ENCODE measurements at regions not wholly inside any gene's neighbourhood (a gene's known extent, or its start where the extent isn't known, plus 50 kb on each side); places are given as distances from the start of the nearest gene placed in this dataset.

DNA sequence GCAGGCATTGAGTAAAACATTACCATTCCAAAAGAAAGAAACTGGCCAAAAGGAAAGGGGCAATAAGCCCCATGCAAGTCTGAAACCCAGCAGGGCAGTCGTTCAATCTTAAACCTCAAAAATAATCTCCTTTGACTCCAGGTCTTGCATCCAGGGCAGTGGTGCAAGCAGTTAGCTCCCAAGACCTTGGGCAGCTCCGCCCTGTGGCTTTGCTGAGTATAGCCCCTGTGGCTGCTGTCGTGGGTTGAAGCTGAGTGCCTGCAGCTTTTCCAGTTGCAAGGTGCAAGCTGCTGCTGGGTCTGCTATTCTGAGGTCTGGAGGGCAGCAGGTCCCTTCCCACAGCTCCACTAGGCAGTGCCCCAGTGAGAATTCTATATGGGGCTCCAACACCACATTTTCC is 580.1 kb upstream of the AUTS2 start:
- Histone ChIP-seq H3K36me3 (no peaks in the 10 kb centered on the region), H3K9ac (ENCODE audit: low read depth in 2 of 2, low read length in 2 of 2) (no peak overlapping the region), H3K27me3 (no peaks in the 10 kb centered on the region)

DNA sequence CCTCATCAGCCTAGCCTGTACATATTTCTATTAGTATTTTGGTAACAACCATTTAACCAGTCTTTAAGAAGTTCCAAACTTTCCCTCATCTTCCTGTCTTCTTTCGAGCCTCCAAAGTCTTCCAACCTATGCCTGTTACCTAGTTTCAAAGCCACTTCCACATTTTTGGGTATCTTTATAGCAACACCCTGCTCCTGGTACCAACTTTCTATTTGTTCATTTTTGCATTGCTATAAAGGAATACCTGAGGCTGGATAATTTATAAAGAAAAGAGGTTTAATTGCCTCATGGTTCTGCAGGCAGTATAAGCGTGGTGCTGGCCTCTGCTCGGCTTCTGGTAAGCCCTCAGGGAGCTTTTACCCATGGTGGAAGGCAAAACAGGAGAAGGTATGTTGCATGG is 578.8 kb upstream of the AUTS2 start:
- Histone ChIP-seq H3K9me3 (no peaks in the 10 kb centered on the region), H3K36me3 (no peaks in the 10 kb centered on the region), H3K27me3 (no peaks in the 10 kb centered on the region), H3K9ac (ENCODE audit: low read depth in 2 of 2, low read length in 2 of 2) (no peak overlapping the region), H3K4me1 (no peaks in the 10 kb centered on the region), H3K27ac (no peak overlapping the region), H3K4me3 (no peak overlapping the region)
- intact Hi-C loops (cut with DNase I), result no loop called here
- DNase-seq, result no peak
- TF ChIP-seq, protein P1, sequence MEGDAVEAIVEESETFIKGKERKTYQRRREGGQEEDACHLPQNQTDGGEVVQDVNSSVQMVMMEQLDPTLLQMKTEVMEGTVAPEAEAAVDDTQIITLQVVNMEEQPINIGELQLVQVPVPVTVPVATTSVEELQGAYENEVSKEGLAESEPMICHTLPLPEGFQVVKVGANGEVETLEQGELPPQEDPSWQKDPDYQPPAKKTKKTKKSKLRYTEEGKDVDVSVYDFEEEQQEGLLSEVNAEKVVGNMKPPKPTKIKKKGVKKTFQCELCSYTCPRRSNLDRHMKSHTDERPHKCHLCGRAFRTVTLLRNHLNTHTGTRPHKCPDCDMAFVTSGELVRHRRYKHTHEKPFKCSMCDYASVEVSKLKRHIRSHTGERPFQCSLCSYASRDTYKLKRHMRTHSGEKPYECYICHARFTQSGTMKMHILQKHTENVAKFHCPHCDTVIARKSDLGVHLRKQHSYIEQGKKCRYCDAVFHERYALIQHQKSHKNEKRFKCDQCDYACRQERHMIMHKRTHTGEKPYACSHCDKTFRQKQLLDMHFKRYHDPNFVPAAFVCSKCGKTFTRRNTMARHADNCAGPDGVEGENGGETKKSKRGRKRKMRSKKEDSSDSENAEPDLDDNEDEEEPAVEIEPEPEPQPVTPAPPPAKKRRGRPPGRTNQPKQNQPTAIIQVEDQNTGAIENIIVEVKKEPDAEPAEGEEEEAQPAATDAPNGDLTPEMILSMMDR (IDR thresholded peaks at IDR 0.05), result no peak

More for the DNA sequence above, 580.1 kb upstream of the AUTS2 start:
- H3K4me1 ChIP-seq, result no peaks in the 10 kb centered on the region
- no peak overlapping the region for H3K27ac ChIP-seq
- H3K4me3 ChIP-seq, result no peak overlapping the region
- intact Hi-C loops (cut with DNase I), result no loop called here
- DNase-seq, result no peak
- no peaks in the 10 kb centered on the region for H3K9me3 ChIP-seq
- TF ChIP-seq, protein P1 (IDR thresholded peaks at IDR 0.05), result no peak

DNA sequence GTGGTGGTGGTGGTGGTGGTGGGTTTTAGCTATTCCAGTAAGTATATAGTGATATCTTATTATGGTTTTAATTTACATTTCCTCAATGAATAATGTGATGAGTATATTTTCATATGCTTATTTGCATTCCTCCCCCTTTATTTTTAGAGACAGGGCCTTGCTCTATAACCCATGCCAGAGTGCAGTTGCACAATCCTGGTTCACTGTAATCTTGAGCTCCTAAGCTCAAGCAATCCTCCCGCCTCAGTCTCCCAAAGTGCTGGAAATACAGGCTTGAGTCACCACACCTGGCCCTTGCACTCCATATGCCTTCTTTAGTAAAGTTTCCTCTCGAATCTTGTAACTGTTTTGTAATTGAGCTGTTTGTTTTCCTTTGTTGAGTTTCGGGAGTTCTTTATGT is 577.7 kb upstream of the AUTS2 start:
- no peaks in the 10 kb centered on the region for H3K36me3 ChIP-seq
- no peak overlapping the region for H3K4me3 ChIP-seq
- H3K9me3 ChIP-seq, result no peaks in the 10 kb centered on the region
- no peak overlapping the region for H3K9ac ChIP-seq (ENCODE audit: low read depth in 2 of 2, low read length in 2 of 2)
- no peak overlapping the region for H3K27ac ChIP-seq
- TF ChIP-seq, protein P1 (IDR thresholded peaks at IDR 0.05), result no peak
- H3K27me3 ChIP-seq, result no peaks in the 10 kb centered on the region
- DNase-seq, result no peak
- intact Hi-C loops (cut with DNase I), result no loop called here
- H3K4me1 ChIP-seq, result no peaks in the 10 kb centered on the region

GRCh38 chr7:69025249-69025648 is 573.0 kb upstream of the AUTS2 start:
- Histone ChIP-seq H3K9me3 (no peaks in the 10 kb centered on the region), H3K4me1 (no peaks in the 10 kb centered on the region), H3K9ac (ENCODE audit: low read depth in 2 of 2, low read length in 2 of 2) (no peak overlapping the region), H3K27me3 (no peaks in the 10 kb centered on the region), H3K36me3 (no peaks in the 10 kb centered on the region), H3K4me3 (no peak overlapping the region), H3K27ac (no peak overlapping the region)
- DNase-seq, result no peak
- intact Hi-C loops (cut with DNase I), result no loop called here
- TF ChIP-seq, protein P1 (IDR thresholded peaks at IDR 0.05), result no peak

GRCh38 chr7:69032848-69033247 is 565.4 kb upstream of the AUTS2 start:
- Histone ChIP-seq H3K27me3 (no peaks in the 10 kb centered on the region), H3K36me3 (no peaks in the 10 kb centered on the region), H3K9ac (ENCODE audit: low read depth in 2 of 2, low read length in 2 of 2) (no peak overlapping the region), H3K4me3 (no peak overlapping the region), H3K27ac (no peak overlapping the region), H3K4me1 (no peaks in the 10 kb centered on the region), H3K9me3 (no peaks in the 10 kb centered on the region)
- DNase-seq, result no peak
- intact Hi-C loops (cut with DNase I), result no loop called here
- TF ChIP-seq, protein P1 (IDR thresholded peaks at IDR 0.05), result no peak

DNA sequence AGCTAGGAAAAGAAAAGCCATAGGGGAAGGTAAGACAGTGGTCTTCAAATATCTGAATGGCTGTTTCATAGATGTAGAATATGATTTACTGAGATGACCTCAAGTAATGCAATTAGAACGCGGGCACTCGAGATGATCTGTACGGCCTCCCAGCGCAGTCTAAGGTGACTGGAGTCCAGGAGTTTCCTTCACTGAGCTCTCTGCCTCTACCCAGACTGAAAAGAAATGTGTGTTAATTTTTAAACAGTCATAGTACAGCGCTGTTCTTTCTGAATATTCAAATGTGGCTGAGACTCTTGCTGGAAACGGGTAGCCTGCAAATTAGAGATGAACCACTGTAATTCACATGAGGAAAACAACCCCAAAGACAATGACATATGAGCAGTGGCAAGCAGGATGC is 562.4 kb upstream of the AUTS2 start:
- H3K9ac ChIP-seq (ENCODE audit: low read depth in 2 of 2, low read length in 2 of 2), result no peak overlapping the region
- no peak for DNase-seq
- H3K27ac ChIP-seq, result no peak overlapping the region
- no peak overlapping the region for H3K4me3 ChIP-seq
- no peaks in the 10 kb centered on the region for H3K4me1 ChIP-seq
- no peaks in the 10 kb centered on the region for H3K9me3 ChIP-seq
- intact Hi-C loops (cut with DNase I), result no loop called here
- TF ChIP-seq, protein P1 (IDR thresholded peaks at IDR 0.05), result no peak
- no peaks in the 10 kb centered on the region for H3K27me3 ChIP-seq
- no peaks in the 10 kb centered on the region for H3K36me3 ChIP-seq

Data from colonic mucosa (tissue), 4 donors.